HG03064 (cell line): ENCODE measurements at regions not wholly inside any gene's neighbourhood (a gene's known extent, or its start where the extent isn't known, plus 50 kb on each side); places are given as distances from the start of the nearest gene placed in this dataset.
"Not testable (repeated sequence)": the region's sequence is repeated elsewhere in the genome, so short reads cannot be mapped to it uniquely, and the experiment has no call there.

Source experiments
- ATAC-seq: cut with Tn5 transposase; IDR thresholded peaks from one replicate; pipeline ENCODE4 v1.9.1; 2021; ENCODE audit warnings: low read depth; ENCODE audit not compliant: unreplicated experiment

DNA sequence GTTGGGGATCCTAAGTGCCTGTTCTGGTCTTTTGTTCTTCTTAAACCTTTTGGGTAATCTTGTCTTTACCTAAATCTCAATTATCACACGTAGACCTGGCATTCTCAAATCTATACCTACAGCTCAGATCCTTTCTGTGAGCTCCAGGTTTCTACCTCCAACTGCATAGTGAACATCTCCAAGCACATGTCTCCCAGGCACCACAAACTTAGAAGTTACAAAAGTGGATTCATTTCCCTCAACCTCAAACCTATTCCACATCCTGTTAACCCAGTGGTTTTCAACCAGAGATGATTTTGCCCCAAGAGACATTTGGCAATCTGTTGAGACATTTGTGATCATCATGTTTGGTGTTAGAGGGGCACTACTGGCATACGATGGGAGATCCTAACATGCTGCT is 183.5 kb downstream of the TENT5A start:
- no peak for ATAC-seq

DNA sequence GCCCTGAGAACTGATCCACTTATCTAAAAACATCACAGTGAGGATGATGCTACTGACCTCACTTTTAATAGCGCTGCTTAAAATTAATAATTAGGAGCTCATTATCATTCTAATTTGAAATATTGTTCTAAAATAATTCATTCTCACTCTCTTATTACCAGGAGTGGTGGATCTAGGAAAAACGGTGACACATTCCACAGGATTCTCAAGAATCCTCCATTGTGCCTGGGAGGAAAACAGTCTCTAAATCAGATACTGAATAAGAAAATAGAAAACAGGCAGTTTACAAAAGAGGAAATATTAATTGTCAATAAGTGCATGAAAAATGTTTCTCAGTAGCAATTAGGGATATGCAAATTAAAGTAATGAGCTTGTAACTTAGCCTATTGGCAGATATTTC is 187.4 kb downstream of the TENT5A start:
- no peak for ATAC-seq

- ATAC-seq, result no peak
Measured at GRCh38 chr6:81564470-81565068, 187.9 kb downstream of the TENT5A start.

DNA sequence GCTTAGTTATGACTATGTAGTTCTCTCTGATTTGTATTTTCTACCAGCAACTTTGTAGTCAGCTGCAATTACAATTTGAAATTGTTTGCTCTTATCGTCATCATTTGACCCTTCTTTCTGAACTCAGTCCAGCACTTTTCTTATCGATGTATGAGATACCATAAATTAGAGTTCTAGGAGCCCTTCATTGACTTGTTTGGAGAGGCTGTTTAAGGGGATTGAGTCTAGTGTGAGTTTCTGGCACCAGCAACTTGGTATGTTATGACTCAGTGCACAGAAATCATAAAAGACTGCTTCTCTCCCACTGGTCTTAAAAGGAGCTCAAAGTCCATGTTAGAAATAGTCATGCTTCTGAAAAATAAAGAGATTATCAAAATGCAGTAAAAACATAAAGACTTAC is 190.3 kb downstream of the TENT5A start:
- ATAC-seq, result no peak

- no peak for ATAC-seq
Measured at GRCh38 chr6:81561731-81562130, 190.8 kb downstream of the TENT5A start.

- ATAC-seq, result no peak
Measured at GRCh38 chr6:81561071-81561564, 191.4 kb downstream of the TENT5A start.

- ATAC-seq, result no peak
Measured at GRCh38 chr6:81557811-81558210, 194.7 kb downstream of the TENT5A start.

DNA sequence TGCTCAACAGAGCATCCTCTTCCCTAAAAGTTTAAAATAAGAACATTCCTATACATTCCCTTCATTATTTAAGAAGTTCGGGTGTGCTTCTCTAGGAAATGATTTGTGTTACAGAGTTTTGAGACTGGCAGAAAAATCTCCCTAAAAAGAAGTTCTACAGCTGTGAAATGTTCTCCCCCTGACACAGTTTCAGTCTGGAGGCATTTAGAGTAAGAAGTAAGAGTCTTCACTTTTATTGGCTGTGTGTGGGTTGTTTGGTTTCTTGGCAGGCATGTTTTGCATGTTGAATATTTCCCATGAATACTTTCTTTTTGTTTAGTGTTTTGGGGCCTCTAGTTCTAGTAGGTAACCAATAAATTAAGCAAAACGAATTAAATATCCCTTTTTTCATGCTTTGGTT is 195.9 kb downstream of the TENT5A start:
- no peak for ATAC-seq

DNA sequence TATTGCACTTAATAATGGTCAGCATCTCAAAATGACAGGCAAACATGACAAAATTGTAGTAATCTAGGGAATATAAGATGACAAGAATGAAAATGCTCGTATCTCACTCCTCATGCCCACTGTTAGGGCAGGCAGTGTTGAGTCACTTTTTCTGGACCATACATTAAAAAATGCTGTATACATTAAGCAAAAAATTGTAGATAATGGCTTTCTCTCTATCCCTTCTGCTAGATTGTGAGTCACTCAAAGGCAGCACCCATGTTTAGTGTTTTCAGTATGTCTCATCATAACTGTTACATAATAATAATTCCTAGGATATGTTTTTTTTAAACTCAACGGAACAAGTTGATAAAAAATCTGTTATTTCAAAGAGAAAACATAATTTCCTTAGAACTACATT is 199.3 kb downstream of the TENT5A start:
- no peak for ATAC-seq

DNA sequence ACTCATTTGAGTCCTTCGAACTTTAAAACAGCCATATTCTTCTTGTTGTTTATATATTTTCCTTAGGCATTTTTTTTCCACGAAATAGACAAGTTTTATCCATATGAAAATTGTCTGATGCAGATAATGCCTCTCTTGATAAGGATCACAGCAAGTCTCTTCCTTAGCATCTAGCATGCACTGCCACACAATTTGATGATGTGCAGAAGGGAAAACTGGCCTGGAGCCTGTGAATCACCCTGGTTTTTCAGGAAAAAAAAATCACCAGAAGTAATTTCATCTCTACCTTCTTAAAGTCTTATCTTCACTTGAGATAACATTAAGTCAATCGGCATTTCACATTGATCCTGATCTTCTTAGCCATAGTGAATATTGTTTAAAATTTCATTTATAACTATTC is 199.8 kb downstream of the TENT5A start:
- no peak for ATAC-seq

DNA sequence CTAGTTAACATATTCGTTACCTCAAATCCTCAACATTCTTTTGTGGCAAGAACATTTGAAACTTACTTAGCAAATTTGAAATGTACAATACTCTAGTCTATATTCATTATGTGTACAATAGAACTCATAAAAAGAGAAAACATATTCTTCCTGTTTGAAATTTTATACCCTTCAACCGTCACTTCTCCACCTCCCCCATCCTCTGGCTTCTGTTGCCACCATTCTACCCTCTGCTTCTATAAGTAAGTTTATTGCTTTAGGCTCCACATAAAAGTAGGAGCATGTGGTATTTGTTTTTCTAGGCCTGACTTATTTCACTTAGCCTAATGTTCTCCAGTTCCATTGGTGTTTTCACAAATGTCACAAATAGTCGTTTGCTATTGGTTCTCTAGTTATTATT is 205.3 kb downstream of the TENT5A start:
- no peak for ATAC-seq

DNA sequence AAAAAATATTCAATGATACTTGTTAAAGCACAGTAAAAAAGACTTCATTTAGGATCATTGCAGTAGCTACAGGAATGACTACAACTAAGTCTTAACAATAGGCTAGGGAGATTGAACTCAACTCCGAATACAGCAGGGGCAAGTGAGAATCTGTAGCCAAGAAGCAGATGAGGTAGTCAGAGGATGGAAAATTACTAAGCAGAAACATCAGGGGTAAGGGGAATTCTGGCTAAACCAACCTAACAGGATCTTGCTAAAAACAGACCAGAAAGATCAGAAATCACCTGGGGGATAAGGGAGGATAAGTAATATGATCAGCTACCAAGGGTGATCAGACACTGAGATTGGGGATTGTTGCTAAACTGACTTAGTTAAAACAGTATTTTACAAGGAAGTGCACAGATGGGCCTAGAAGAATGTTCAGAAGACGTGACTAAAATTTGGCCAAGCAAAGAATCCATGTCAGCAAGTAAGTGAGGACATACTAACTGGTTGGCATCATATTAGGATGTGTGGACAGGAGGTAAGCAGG is 217.5 kb downstream of the TENT5A start:
- ATAC-seq, result no peak

DNA sequence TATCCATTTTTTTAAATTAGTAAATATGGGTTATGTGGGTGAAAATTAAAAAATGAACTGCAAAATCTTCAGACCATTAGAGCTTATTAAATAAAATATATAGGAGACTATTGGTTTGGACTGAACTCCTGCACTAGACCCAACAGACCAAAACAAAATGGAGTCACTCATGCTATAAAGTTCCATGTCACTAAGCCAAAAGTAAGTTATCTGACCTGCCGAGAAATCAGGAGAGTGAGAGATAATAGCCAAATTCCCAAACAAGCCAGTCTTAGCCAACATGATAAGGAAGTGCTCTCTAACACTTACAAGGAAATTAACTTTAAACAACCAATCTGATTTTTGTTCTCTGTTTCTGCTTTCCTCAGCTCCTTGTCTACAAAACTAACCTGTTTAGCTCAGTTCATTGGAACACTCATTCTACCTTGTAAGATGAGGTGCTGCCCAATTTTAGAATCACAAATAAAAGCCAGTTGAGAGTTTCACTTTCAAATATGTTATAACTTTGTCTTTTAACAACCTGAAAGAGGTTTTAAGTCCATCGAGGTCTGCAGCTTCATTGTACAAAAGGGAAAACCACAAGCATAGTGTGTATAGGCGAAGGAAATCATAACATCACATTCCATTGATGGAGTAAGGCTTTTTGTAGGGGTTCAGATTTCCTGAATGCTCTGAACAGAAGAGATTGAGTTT is 220.5 kb downstream of the TENT5A start:
- ATAC-seq, result no peak

DNA sequence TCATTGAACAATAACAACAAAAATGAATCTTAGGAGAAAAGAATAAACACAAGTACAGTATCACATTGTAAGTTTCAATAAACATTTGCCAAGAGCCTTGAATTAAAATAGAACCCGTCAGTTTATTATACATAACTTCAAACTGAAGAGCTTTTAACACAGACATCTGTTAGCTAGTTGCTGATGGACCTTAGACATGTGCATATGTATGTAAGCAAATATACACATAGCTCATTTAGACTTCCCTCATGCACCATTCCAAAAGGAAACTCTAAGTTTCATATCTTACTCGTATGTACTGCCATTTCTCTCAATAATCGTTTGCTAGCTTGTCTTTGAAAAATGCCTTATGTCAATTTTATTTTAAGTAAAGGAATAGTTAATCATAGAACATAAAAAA is 235.0 kb downstream of the TENT5A start:
- ATAC-seq, result no peak

DNA sequence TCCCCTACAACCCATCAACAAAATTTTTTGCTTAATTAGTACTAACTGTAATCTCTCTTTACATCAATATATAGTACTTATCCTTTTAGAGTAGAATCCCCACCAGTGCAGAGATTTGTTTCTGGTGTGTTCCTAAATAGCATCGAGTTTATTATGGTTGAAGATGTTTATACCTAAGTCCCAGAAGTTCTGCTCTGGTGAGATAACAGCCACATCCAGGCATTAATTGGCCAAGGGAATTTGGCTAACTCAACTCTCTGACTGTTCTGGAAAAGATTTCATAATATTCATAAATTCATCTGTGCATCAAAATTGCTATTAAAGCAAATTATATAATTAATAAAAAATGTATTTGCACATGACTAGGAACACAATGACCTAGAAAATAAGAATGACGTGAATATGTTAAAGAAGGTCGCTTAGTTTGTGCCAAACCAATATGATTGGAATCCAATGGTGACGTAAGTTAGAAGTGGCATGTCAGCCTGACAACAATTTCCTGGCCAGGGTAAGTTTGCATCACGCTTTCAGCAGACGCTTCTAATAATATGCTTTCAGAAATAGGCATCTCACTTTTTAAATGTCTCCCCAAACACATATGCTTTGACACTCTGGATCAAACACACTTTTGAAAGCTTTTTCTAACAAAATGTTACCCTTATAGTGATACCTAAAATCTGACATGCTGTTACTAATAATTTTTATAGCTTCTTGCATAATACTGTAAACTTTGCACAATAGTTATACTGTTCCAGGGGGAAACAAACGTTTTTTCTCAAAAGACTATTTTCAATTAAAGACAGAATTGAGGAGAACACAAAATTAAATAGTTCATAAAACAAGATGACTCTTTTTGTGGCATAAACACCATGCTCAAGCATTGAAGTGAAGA is 236.7 kb downstream of the TENT5A start:
- no peak for ATAC-seq

DNA sequence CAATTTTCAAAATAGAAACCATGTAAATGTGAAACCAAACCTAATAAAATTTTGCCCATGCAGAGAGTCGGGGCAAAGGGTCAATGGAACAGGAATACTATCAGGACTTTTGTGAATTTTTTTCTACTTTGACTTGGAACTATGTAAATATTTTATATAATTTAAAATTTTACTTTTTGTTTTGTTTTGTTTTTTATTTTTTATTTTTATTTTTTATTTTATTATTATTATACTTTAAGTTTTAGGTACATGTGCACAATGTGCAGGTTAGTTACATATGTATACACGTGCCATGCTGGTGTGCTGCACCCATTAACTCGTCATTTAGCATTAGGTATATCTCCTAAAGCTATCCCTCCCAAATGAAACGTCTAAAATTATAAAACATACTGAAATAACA is 238.3 kb downstream of the TENT5A start:
- ATAC-seq, result not testable (repeated sequence)

- no peak for ATAC-seq
Measured at GRCh38 chr6:81511423-81511822, 241.1 kb downstream of the TENT5A start.

DNA sequence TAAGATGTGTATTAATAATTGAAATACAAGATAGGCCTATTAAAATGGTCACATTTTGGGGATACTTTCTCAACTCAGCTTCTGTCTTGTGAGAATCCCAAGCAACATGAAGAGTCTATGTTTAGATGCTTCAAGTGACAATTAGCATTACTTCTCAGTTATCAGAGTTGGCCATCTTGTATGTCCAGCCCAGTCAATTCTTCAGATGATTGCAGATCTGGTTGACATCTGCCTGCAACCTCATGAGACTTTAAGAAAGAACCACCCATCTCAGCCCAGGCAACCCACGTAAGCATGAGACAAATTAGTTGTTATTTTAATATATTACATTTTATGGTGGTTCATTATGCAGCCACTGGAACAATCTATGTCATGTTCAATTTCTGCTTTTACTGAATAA is 256.5 kb downstream of the TENT5A start:
- ATAC-seq, result no peak

- ATAC-seq, result no peak
Measured at GRCh38 chr6:81491454-81492101, 260.9 kb downstream of the TENT5A start.

- ATAC-seq, result no peak
Measured at GRCh38 chr6:81487489-81487888, 265.0 kb downstream of the TENT5A start.

- no peak for ATAC-seq
Measured at GRCh38 chr6:81486234-81486633, 266.2 kb downstream of the TENT5A start.
